NCI-H2196 treated with DMSO at 0.1 percent for 48 hours (cell line): ENCODE measurements at regions not wholly inside any gene's neighbourhood (a gene's known extent, or its start where the extent isn't known, plus 50 kb on each side); places are given as distances from the start of the nearest gene placed in this dataset.
"Not testable (repeated sequence)": the region's sequence is repeated elsewhere in the genome, so short reads cannot be mapped to it uniquely, and the experiment has no call there.

ENCODE experiments used
- DNase-seq: peaks from one replicate; lab custom pipeline; 2025; ENCODE audit not compliant: unreplicated experiment; lab: John Stamatoyannopoulos, UW

GRCh38 chr20:53652859-53653517 is 59.3 kb upstream of the ZNF217 start:
- DNase-seq, result no peak

GRCh38 chr20:53652090-53652858 is 58.6 kb upstream of the ZNF217 start:
- DNase-seq, result no peak

- not testable (repeated sequence) for DNase-seq
Measured at GRCh38 chr20:53649493-53649892, 55.9 kb upstream of the ZNF217 start.

GRCh38 chr20:53647286-53647821 is 53.7 kb upstream of the ZNF217 start:
- DNase-seq, result no peak

GRCh38 chr20:53646550-53646949 is 52.9 kb upstream of the ZNF217 start:
- DNase-seq, result no peak

GRCh38 chr20:53645582-53645897 is 51.9 kb upstream of the ZNF217 start:
- no peak for DNase-seq

- DNase-seq, result not testable (repeated sequence)
Measured at GRCh38 chr20:53644108-53644507, 50.5 kb upstream of the ZNF217 start.
